GM23248 (cell line): ENCODE measurements at regions not wholly inside any gene's neighbourhood (a gene's known extent, or its start where the extent isn't known, plus 50 kb on each side); places are given as distances from the start of the nearest gene placed in this dataset.

Experiments used
- EZH2 ChIP-seq: fragments of 200-600 bp; sonication (generic); IDR thresholded peaks from 2 replicates; pipeline ENCODE4 v1.6.1; 2018; ENCODE audit warnings: antibody characterized with exemption, mild to moderate bottlenecking; ENCODE audit not compliant: insufficient read depth, poor library complexity, severe bottlenecking
- EZH2phosphoT487 ChIP-seq: fragments of 200-600 bp; sonication (generic); IDR thresholded peaks from 2 replicates; pipeline ENCODE4 v1.6.1; 2018; ENCODE audit warnings: antibody characterized with exemption, moderate library complexity, mild to moderate bottlenecking, low read depth; ENCODE audit not compliant: insufficient read depth

DNA sequence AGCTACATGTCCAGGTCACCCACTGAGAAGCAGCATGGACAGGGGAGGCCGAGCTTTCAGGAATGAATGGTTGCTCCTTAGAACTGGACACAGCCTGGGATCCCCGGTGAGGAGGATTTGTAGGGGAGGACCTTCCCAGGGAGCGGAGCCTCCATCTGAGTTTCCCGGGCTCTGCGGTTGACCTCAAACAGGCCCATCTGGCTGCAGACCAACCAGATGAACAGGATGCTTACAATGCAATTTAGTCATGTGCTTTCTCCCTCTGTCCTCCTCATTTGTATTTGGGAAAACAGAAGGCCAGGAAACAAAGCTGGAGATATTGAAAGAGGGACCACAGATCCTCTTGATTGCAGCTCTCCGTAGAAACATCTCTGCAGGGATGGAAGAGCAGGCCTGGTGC, 104.8 kb downstream of the EMX2 start:
- TF ChIP-seq EZH2, result no peak
- TF ChIP-seq EZH2phosphoT487, result no peak
